ENCODE measurements at regions not wholly inside any gene's neighbourhood (a gene's known extent, or its start where the extent isn't known, plus 50 kb on each side); places are given as distances from the start of the nearest gene placed in this dataset.
"Not testable (repeated sequence)": the region's sequence is repeated elsewhere in the genome, so short reads cannot be mapped to it uniquely, and the experiment has no call there.

- intact Hi-C loops (cut with DNase I): no loop called here
- no peak overlapping the region for H3K27ac ChIP-seq
- DNase-seq: no peak
- H3K27me3 ChIP-seq: no peaks in the 10 kb centered on the region
- H3K4me3 ChIP-seq: no peak overlapping the region
- H3K36me3 ChIP-seq: no peaks in the 10 kb centered on the region
- TF ChIP-seq, protein P1, sequence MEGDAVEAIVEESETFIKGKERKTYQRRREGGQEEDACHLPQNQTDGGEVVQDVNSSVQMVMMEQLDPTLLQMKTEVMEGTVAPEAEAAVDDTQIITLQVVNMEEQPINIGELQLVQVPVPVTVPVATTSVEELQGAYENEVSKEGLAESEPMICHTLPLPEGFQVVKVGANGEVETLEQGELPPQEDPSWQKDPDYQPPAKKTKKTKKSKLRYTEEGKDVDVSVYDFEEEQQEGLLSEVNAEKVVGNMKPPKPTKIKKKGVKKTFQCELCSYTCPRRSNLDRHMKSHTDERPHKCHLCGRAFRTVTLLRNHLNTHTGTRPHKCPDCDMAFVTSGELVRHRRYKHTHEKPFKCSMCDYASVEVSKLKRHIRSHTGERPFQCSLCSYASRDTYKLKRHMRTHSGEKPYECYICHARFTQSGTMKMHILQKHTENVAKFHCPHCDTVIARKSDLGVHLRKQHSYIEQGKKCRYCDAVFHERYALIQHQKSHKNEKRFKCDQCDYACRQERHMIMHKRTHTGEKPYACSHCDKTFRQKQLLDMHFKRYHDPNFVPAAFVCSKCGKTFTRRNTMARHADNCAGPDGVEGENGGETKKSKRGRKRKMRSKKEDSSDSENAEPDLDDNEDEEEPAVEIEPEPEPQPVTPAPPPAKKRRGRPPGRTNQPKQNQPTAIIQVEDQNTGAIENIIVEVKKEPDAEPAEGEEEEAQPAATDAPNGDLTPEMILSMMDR (IDR thresholded peaks at IDR 0.05): no peak
- no peaks in the 10 kb centered on the region for H3K9me3 ChIP-seq
- no peaks in the 10 kb centered on the region for H3K4me1 ChIP-seq
- no peak overlapping the region for H3K9ac ChIP-seq (ENCODE audit: low read depth in 2 of 2, low read length in 2 of 2)
These were observed 522.2 kb upstream of the ZNF717 start for GRCh38 chr3:76307556-76307955.

DNA sequence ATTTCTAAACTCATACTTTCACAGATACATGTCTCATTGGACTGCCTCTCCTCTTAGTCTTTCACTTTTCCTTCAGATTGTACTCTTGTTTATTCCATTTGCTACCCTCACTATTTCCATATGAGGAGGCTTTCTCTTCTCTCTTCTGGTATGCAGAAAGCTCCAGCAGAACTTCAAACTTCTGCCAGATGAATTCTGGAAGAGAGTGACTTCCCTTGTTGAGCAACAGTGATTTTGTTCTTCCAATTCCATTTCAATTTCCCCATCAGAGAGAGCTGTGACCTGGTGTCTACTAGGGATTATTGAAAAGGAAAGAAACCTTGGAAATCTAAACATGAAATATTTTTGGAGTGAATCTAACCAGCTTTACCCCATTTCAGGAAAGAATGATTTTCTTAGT, 523.2 kb upstream of the ZNF717 start:
- TF ChIP-seq, protein P1 (IDR thresholded peaks at IDR 0.05): no peak
- Histone ChIP-seq H3K9me3 (no peaks in the 10 kb centered on the region), H3K9ac (ENCODE audit: low read depth in 2 of 2, low read length in 2 of 2) (no peak overlapping the region), H3K36me3 (no peaks in the 10 kb centered on the region), H3K27me3 (no peaks in the 10 kb centered on the region), H3K4me3 (no peak overlapping the region), H3K4me1 (no peaks in the 10 kb centered on the region), H3K27ac (no peak overlapping the region)
- DNase-seq: no peak
- intact Hi-C loops (cut with DNase I): no loop called here

DNA sequence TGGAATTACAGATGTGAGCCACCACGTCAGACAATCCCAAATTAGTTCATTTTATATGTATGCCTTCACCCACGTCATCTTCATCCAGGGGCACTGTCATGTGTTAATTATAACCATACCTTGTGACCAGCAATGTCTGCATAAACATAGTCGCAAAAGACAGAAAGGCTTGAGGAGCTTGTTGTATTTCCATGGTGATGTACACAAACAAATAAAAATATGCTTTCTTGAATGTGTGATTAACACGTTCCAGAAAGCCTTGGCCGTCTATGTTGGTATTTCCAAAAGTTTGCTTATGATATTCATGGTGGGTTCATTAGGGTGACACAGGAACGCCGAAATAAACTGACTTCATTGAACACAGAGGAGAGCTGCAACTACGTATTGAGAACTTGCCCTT, 524.7 kb upstream of the ZNF717 start:
- no peak overlapping the region for H3K9ac ChIP-seq (ENCODE audit: low read depth in 2 of 2, low read length in 2 of 2)
- no peaks in the 10 kb centered on the region for H3K4me1 ChIP-seq
- no peak overlapping the region for H3K27ac ChIP-seq
- TF ChIP-seq, protein P1 (IDR thresholded peaks at IDR 0.05): no peak
- intact Hi-C loops (cut with DNase I): no loop called here
- no peaks in the 10 kb centered on the region for H3K36me3 ChIP-seq
- DNase-seq: no peak
- no peaks in the 10 kb centered on the region for H3K27me3 ChIP-seq
- H3K4me3 ChIP-seq: no peak overlapping the region
- no peaks in the 10 kb centered on the region for H3K9me3 ChIP-seq

DNA sequence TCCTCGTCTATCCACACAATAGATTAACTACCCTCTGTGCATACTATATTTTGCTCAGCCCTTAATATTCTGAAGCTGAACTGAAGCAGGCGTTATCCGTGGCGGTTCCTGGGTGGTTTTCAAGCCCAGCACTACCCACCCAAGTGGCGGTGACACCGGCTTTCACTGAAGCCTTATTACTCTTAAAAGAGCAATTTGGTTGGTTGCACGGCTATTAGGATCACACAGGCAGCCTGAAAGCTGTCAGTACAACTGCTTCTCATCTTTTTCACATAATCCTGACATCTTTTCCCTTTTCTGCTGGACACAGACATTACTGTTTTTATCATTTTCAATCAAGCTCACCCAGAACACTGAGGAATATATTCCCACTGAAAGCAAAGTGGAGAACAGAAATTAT, 525.3 kb upstream of the ZNF717 start:
- no peak overlapping the region for H3K27ac ChIP-seq
- no peaks in the 10 kb centered on the region for H3K9me3 ChIP-seq
- DNase-seq: no peak
- no peak overlapping the region for H3K9ac ChIP-seq (ENCODE audit: low read depth in 2 of 2, low read length in 2 of 2)
- H3K4me1 ChIP-seq: no peaks in the 10 kb centered on the region
- TF ChIP-seq, protein P1 (IDR thresholded peaks at IDR 0.05): no peak
- no peaks in the 10 kb centered on the region for H3K36me3 ChIP-seq
- H3K27me3 ChIP-seq: no peaks in the 10 kb centered on the region
- H3K4me3 ChIP-seq: no peak overlapping the region
- intact Hi-C loops (cut with DNase I): no loop called here

- TF ChIP-seq, protein P1 (IDR thresholded peaks at IDR 0.05): no peak
- H3K9me3 ChIP-seq: no peaks in the 10 kb centered on the region
- H3K9ac ChIP-seq (ENCODE audit: low read depth in 2 of 2, low read length in 2 of 2): no peak overlapping the region
- H3K27me3 ChIP-seq: no peaks in the 10 kb centered on the region
- H3K36me3 ChIP-seq: no peaks in the 10 kb centered on the region
- no peak overlapping the region for H3K4me3 ChIP-seq
- H3K27ac ChIP-seq: no peak overlapping the region
- H3K4me1 ChIP-seq: no peaks in the 10 kb centered on the region
- no peak for DNase-seq
- intact Hi-C loops (cut with DNase I): no loop called here
These were observed 526.6 kb upstream of the ZNF717 start for GRCh38 chr3:76311941-76312340.

DNA sequence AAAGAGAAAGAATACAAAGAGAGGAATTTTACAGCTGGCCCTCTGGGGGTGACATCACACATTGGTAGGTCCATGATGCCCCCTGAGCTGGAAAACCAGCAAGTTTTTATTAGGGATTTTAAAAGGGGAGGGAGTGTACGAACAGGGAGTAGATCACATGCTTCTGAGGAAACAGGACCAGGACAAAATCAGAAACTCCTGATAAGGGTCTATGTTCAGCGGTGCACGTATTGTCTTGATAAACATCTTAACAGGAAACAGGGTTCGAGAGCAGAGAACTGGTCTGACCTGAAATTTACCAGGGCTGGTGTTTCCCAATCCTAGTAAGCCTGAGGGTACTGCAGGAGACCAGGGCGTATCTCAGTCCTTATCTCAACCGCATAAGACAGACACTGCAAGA, 530.6 kb upstream of the ZNF717 start:
- H3K27me3 ChIP-seq; H3K4me1 ChIP-seq; DNase-seq; H3K27ac ChIP-seq; H3K36me3 ChIP-seq; intact Hi-C loops (cut with DNase I); H3K9ac ChIP-seq (ENCODE audit: low read depth in 2 of 2, low read length in 2 of 2); H3K4me3 ChIP-seq; H3K9me3 ChIP-seq: not testable (repeated sequence)

All from colonic mucosa (tissue), 4 donors.